ENCODE measurements at regions not wholly inside any gene's neighbourhood (a gene's known extent, or its start where the extent isn't known, plus 50 kb on each side); places are given as distances from the start of the nearest gene placed in this dataset.

DNA sequence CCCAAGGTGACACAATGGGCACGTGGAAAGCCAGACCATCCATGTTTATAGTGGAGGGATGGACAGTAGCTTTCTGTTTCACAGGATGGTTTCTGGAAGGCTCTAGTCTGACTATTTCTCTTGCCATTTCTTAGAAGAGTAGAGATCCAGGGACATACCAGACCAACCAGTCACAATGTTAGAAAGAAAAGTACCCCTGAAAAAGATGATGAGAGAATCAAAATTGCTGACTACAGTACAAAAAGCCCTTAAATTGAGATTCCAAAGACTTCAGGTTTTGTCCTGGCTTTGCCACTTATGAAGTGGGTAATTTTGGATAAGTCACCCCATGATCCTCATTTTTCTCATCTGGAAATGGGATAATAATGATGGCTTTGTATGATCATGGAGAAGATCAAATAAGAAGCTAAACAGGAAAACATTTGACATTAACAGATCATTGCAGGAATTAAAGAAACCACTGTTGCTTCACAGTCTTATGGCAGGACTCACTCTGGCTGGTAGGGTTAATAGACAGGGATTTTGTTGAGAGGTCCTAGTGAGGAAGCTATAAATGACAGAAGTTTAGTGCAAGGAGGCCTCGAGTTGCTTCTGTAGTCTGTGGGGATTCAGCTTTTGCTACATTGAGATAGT lies 386.0 kb downstream of the IRS1 start:
- TF ChIP-seq, protein P1, sequence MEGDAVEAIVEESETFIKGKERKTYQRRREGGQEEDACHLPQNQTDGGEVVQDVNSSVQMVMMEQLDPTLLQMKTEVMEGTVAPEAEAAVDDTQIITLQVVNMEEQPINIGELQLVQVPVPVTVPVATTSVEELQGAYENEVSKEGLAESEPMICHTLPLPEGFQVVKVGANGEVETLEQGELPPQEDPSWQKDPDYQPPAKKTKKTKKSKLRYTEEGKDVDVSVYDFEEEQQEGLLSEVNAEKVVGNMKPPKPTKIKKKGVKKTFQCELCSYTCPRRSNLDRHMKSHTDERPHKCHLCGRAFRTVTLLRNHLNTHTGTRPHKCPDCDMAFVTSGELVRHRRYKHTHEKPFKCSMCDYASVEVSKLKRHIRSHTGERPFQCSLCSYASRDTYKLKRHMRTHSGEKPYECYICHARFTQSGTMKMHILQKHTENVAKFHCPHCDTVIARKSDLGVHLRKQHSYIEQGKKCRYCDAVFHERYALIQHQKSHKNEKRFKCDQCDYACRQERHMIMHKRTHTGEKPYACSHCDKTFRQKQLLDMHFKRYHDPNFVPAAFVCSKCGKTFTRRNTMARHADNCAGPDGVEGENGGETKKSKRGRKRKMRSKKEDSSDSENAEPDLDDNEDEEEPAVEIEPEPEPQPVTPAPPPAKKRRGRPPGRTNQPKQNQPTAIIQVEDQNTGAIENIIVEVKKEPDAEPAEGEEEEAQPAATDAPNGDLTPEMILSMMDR (IDR thresholded peaks at IDR 0.05; ENCODE audit: insufficient read depth, low read length) = no peak
- TF ChIP-seq POLR2AphosphoS5 (IDR thresholded peaks at IDR 0.05; ENCODE audit: low read depth) = no peak
- no peak for TF ChIP-seq GABPA (IDR thresholded peaks at IDR 0.05; ENCODE audit: low read depth)
